ENCODE measurements at regions not wholly inside any gene's neighbourhood (a gene's known extent, or its start where the extent isn't known, plus 50 kb on each side); places are given as distances from the start of the nearest gene placed in this dataset.

DNA sequence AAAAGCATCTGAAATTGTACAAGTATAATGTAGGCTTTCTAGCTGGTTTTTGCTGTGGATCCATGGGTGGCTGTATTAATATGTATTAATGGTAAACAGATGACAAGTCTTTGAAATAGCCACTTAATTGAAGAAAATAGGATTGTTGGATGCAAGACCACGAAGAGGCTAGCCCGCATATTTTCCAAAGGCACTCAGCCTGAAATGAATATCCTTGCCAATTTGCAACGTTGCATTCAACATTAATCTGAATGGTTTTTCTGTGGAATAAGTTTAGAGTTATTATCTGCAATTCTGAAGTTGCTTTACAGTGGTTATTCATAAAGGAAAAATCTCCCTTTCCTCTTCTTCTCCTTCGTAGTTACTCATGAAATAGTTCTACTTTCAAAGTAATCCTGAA, 86.2 kb upstream of the SPATS2L start:
- Histone ChIP-seq H3K36me3 (ENCODE audit: low read depth) (no peaks in the 10 kb centered on the region), H3K4me1 (ENCODE audit: low read depth) (peaks cover 19% of the 10 kb centered on the region), H3K4me3 (no peak overlapping the region), H3K9me3 (no peaks in the 10 kb centered on the region)
- TF ChIP-seq, protein P1, sequence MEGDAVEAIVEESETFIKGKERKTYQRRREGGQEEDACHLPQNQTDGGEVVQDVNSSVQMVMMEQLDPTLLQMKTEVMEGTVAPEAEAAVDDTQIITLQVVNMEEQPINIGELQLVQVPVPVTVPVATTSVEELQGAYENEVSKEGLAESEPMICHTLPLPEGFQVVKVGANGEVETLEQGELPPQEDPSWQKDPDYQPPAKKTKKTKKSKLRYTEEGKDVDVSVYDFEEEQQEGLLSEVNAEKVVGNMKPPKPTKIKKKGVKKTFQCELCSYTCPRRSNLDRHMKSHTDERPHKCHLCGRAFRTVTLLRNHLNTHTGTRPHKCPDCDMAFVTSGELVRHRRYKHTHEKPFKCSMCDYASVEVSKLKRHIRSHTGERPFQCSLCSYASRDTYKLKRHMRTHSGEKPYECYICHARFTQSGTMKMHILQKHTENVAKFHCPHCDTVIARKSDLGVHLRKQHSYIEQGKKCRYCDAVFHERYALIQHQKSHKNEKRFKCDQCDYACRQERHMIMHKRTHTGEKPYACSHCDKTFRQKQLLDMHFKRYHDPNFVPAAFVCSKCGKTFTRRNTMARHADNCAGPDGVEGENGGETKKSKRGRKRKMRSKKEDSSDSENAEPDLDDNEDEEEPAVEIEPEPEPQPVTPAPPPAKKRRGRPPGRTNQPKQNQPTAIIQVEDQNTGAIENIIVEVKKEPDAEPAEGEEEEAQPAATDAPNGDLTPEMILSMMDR (IDR thresholded peaks at IDR 0.05) = no peak
- intact Hi-C loops (cut with DNase I, micrococcal nuclease) = no loop called here
- no peak for DNase-seq
- ATAC-seq = no peak

DNA sequence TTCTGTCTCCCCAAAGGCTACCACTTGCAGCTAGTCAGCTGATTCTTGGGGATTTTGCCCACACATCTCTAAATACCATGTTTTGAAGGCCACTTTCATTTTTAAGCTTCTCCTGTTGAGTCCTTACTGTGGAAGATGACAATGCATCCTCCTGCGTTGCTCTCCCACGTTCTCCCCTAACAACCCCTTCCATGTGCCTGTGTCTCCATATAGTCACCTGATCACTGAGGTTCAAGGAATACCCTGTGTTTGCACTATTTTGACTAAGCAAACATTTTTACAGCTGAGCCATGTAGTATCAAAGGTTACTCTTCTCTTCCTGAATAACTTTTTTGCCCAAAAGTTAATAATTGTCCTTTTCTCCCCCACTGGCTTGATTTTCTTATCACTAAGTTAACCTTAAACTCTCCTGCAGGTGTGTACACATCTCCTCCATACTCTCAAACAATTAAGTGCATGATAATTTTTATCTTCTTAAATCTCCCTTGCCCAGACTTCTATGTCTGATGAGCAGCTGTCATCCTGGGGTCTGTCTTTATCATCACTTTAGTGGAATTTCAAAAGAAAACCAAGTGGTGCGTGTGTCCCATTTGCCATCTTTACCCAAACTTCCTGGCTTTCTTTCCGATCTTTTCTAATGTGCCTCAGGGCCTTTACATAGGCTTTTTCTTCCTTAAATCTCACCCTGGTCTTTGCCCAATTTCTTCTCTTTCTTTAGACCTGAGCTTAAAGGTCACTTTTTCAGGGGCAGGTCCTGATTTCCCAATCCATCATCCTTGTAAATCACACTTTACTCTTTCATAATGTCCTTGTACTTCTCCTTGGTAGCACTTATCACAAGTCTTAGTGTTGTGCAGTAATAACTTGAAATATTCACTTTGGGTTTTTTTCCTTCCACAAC, 85.2 kb upstream of the SPATS2L start:
- TF ChIP-seq, protein P1 (IDR thresholded peaks at IDR 0.05) = no peak
- intact Hi-C loops (cut with DNase I, micrococcal nuclease) = no loop called here
- ATAC-seq = peak; percentile 93
- Histone ChIP-seq H3K36me3 (ENCODE audit: low read depth) (no peaks in the 10 kb centered on the region), H3K4me3 (no peak overlapping the region), H3K9me3 (no peaks in the 10 kb centered on the region), H3K4me1 (ENCODE audit: low read depth) (peaks cover 19% of the 10 kb centered on the region)
- DNase-seq = peak in 1 of 3 donors; percentile 16

DNA sequence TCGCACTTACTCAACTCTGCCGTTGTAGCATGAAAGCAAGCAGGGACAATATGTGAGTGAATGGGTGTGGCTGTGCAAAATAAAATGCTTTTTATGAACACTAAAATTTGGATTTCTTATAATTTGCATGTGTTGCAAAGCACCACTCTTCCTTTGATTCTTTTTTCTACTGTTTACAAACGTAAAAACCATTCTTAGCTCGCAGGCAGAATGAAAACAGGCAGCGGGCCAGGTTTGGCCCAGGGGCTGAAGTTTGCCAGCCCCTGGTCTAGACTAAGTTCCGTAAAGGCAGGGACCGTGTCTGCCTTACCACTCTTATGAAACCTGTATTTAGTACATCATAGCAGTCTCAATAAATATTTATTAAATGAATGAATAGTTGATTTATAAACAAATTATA, 83.7 kb upstream of the SPATS2L start:
- Histone ChIP-seq H3K4me1 (ENCODE audit: low read depth) (peaks cover 19% of the 10 kb centered on the region), H3K36me3 (ENCODE audit: low read depth) (no peaks in the 10 kb centered on the region), H3K4me3 (no peak overlapping the region), H3K9me3 (no peaks in the 10 kb centered on the region)
- intact Hi-C loops (cut with DNase I, micrococcal nuclease) = no loop called here
- TF ChIP-seq, protein P1 (IDR thresholded peaks at IDR 0.05) = no peak
- no peak for DNase-seq
- ATAC-seq = no peak

DNA sequence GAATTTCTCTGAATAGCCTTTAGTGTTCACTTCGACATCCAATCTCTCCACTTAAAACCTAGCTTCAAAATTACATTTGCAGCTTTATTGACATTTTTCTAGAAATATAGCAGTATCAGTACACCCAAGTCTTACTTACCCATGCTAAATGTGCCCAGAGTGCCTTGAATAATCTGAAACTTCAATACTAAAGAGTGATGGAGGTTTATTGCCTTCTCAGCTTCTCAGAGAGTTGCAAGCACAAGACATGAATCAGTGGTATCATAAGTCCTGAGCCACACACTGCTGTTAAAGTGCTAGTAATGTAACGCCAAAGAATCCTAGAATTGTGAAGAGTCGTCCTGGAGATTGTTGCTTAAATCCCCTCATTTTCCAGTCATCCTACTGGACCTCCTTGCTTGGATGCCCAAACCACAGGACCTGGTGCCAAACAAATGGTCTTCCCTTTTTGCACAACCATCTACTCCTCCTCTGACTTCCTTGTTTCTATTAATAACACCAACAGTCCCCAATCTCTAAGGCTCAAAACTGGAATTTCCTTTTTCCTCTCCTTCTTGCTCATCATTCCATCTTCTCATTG, 83.2 kb upstream of the SPATS2L start:
- Histone ChIP-seq H3K36me3 (ENCODE audit: low read depth) (no peaks in the 10 kb centered on the region), H3K9me3 (no peaks in the 10 kb centered on the region), H3K4me3 (no peak overlapping the region), H3K4me1 (ENCODE audit: low read depth) (peaks cover 19% of the 10 kb centered on the region)
- TF ChIP-seq, protein P1 (IDR thresholded peaks at IDR 0.05) = no peak
- DNase-seq (no peak), ATAC-seq (no peak)
- intact Hi-C loops (cut with DNase I, micrococcal nuclease) = no loop called here

DNA sequence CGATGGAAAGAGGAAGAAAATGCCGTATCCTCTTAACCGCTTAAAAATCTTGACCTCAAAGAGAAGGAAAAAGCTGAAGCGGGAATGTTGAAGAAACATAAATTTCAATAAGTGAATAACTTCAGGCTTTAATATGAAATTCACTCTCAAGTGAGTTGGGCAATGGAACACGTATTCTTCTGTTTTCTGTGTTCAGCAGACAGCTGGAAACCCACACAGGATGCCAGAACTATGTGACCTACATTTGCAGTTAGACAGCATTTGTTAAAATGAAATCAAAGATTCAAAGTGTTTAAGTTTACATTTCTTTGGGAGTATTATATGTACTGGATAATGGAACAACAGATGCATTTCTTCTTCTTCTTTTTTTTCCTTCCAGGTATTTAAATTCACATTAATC, 80.5 kb upstream of the SPATS2L start:
- intact Hi-C loops (cut with DNase I, micrococcal nuclease) = no loop called here
- DNase-seq = no peak
- TF ChIP-seq, protein P1 (IDR thresholded peaks at IDR 0.05) = no peak
- peaks cover 12% of the 10 kb centered on the region for H3K4me1 ChIP-seq (ENCODE audit: low read depth)
- H3K4me3 ChIP-seq = no peak overlapping the region
- no peak for ATAC-seq
- no peaks in the 10 kb centered on the region for H3K9me3 ChIP-seq
- H3K36me3 ChIP-seq (ENCODE audit: low read depth) = no peaks in the 10 kb centered on the region
